Fibroblast of peridontal ligament (primary cell): ENCODE measurements at regions not wholly inside any gene's neighbourhood (a gene's known extent, or its start where the extent isn't known, plus 50 kb on each side); places are given as distances from the start of the nearest gene placed in this dataset.
"Not testable (repeated sequence)": the region's sequence is repeated elsewhere in the genome, so short reads cannot be mapped to it uniquely, and the experiment has no call there.

Source experiments
- DNase-seq: peaks from one replicate; pipeline ENCODE4 v3.0.0-alpha.2; 2010; ENCODE audit errors: extremely low read depth

DNA sequence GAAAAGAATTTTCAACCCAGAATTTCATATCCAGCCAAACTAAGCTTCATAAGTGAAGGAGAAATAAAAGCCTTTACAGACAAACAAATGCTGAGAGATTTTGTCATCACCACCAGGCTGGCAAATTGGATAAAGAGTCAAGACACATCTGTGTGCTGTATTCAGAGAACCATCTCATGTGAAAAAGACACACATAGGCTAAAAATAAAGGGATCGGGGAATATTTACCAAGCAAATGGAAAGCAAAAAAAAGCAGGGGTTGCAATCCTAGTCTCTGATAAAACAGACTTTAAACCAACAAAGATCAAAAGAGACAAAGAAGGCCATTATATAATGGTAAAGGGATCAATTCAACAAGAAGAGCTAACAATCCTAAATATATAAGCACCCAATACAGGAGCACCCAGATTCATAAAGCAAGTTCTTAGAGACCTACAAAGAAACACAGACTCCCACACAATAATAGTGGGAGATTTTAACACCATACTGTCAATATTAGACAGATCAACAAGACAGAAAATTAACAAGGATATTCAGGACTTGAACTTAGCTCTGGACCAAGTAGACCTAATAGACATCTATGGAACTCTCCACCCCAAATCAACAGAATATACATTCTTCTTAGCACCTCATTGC is 55.9 kb upstream of the ACSM6 start:
- DNase-seq, result not testable (repeated sequence)

DNA sequence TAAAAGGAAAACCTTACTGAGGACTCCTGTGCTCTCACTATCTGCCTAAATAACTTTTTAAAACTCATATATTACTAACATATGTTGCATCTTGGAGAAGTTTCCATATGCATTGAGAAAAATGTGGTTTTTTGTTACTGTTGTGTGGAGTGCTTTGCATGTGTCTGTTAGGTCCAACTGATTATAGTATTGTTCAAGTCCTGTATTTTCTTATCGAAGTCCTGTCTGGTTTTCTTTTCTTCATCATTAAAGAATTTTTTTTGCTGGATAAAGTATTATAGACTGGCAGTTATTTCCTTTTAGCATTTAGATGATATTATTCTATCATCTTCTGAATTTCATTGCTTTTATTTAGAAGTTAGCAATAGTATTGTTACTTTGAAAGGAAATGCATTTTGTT is 59.5 kb upstream of the ACSM6 start:
- DNase-seq, result no peak

DNA sequence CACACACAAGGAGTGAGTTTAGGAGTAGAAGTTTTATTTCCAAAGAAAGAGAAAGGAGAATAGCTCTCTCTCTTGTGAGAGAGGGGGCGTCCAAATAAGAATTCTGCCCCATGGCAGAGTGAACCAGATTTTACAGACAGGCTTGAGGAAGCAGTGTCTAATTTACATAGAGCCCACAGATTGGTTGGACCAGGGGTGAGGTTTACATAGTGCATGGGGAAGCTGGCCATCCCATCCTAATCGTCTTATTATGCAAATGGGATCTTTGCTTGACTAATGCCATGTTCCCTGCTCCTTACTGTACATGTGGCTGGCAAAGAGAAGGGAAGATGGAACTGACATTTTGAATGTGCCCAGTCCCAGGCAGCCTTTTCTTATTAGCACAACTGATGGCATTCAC is 60.0 kb upstream of the ACSM6 start:
- DNase-seq, result no peak

DNA sequence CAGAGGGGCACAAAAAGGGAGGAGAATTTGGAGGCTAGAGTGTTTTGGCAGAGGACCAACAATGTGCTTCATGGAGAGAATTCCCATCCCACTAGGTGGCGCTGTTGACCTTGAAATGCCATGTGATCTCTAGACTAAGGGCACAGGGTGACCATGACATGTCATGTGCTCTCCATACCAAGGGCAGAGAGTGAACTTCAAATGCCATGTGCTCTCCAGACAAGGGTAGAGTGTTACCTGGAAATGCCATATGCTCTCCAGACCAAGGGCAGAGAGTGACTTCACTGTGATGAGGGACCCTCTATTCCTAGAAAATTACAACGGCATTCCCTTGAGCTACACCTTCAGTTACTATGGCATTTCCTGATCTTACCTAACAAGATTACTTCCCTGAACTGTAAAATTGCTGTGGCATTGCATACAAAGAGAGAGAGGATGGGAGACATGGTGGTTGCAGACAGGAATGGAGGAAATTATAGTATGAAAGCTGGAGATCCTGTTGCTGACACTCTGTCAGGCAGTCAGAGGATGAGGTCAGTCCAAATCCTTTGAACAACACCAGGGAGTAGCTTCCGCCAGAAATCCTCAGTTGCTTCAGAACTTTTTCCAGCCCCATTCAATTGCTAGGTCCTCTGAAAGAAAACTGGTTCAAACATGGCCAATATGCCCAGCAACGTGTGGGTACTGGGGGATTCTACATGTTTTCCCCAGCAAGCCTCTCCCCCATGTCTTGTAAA is 60.9 kb upstream of the ACSM6 start:
- DNase-seq, result peak; percentile 79

DNA sequence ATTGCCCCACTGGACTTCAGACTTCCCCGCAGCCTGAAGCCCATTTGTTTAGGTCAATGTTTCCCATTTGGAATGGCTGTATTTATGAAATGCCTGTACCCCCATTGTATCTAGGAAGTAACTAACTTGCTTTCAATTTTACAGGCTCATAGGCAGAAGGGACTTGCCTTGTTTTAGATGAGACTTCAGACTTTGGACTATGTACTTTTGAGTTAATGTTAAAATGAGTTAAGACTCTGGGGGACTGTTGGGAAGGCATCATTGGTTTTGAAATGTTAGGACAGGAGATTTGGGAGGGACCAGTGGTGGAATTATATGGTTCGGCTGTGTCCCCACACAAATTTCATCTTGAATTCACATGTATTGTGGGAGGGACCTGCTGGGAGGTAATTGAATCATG is 61.1 kb upstream of the CYP2C8 start:
- not testable (repeated sequence) for DNase-seq

DNA sequence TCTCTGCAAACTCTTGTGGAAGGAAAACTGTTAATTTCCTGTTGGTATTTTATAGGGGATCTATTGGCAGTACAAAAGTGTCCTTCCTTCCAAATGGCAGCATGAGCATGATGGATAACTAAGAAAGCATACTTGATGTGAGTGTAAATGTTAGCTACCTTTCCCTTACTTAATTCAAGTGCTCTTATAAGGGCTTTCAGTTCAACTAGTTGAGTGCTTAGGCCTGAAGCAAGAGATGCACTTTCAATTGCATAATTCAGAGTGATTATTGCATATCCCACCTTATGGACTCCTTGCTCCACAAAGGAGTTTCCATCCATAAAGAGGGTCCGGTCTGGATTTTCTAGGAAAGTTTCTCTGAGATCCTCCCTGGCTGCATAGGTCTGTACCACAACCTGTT is 56.3 kb upstream of the CYP2C8 start:
- DNase-seq, result no peak

DNA sequence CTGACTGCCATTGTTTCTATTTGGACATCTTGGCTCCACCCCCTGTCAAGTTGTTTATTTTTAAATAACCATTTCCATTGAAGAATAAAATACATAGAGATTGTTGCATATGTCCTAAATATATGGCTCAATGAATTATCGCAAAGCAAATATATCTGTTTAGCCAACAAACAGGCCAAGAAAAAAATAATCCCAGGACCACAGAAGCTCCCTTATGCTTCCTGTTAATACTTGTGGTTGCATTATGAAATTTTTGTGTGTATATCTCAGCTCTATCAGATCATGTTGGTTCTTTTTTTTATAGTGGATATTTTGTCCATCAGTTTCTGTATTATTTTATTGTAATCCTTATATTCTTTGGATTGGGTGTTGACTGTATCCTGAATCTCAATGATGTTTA is 53.4 kb upstream of the CYP2C8 start:
- DNase-seq, result no peak

DNA sequence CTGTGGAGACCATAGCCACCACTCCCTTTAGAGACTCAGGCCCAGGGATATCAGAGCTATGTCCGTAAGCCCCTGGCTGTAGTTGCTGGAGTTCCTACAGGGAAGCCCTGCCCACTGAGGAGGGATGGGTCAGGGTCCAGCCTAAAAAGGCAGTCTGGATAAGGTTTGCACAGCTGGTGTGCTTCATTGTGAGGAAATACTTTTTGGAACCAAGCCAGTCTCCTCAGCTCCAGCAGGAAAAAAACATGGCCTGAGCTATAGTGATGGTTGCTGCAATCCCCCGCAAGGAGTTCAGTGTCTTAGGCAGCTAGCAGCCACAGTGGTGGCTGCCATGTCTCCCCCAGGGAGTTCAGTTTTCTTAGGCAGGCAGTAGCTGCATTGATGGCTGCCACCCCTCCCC is 52.6 kb upstream of the CYP2C8 start:
- no peak for DNase-seq
